ENCODE measurements at regions not wholly inside any gene's neighbourhood (a gene's known extent, or its start where the extent isn't known, plus 50 kb on each side); places are given as distances from the start of the nearest gene placed in this dataset.
"Not testable (repeated sequence)": the region's sequence is repeated elsewhere in the genome, so short reads cannot be mapped to it uniquely, and the experiment has no call there.

DNA sequence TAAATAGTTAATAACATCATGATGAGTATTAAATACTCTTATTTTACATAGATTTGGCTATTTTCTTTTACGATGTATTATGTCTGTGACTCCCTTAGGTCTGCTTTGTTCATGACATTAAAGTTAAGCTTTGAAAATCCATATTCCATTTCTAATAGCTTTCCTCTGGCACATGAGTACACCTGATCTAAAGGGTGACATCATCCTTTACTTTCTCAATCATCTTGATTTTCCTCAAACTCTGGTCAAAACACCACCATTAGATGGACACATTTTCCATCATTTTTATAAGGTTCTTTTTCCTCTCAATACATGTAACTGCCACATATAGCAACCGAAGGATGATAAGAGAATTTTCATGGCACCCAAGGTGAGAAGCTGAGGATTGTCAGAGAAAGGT is 54.3 kb upstream of the BDP1 start:
- TF ChIP-seq JUNB (IDR thresholded peaks at IDR 0.05; ENCODE audit: unreplicated experiment); REST (IDR thresholded peaks at IDR 0.05; ENCODE audit: unreplicated experiment); CREB1 (CRISPR knock-in tag; IDR thresholded peaks at IDR 0.05; ENCODE audit: low read depth); EZH2 (IDR thresholded peaks at IDR 0.05; ENCODE audit: low read depth, unreplicated experiment); ZNF331 (CRISPR knock-in tag; IDR thresholded peaks at IDR 0.05; ENCODE audit: low read depth); EZH2phosphoT487 (IDR thresholded peaks at IDR 0.05; ENCODE audit: unreplicated experiment); POLR2AphosphoS5 (IDR thresholded peaks at IDR 0.05; ENCODE audit: low read depth): not testable (repeated sequence)
- TF ChIP-seq, protein P1, sequence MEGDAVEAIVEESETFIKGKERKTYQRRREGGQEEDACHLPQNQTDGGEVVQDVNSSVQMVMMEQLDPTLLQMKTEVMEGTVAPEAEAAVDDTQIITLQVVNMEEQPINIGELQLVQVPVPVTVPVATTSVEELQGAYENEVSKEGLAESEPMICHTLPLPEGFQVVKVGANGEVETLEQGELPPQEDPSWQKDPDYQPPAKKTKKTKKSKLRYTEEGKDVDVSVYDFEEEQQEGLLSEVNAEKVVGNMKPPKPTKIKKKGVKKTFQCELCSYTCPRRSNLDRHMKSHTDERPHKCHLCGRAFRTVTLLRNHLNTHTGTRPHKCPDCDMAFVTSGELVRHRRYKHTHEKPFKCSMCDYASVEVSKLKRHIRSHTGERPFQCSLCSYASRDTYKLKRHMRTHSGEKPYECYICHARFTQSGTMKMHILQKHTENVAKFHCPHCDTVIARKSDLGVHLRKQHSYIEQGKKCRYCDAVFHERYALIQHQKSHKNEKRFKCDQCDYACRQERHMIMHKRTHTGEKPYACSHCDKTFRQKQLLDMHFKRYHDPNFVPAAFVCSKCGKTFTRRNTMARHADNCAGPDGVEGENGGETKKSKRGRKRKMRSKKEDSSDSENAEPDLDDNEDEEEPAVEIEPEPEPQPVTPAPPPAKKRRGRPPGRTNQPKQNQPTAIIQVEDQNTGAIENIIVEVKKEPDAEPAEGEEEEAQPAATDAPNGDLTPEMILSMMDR (conservative IDR thresholded peaks at IDR 0.05; ENCODE audit: low read depth in 2 of 2) = not testable (repeated sequence)
- TF ChIP-seq, protein P2, sequence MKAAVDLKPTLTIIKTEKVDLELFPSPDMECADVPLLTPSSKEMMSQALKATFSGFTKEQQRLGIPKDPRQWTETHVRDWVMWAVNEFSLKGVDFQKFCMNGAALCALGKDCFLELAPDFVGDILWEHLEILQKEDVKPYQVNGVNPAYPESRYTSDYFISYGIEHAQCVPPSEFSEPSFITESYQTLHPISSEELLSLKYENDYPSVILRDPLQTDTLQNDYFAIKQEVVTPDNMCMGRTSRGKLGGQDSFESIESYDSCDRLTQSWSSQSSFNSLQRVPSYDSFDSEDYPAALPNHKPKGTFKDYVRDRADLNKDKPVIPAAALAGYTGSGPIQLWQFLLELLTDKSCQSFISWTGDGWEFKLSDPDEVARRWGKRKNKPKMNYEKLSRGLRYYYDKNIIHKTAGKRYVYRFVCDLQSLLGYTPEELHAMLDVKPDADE (IDR thresholded peaks at IDR 0.05) = not testable (repeated sequence)

All from GM23338 (cell line).